ENCODE measurements at regions not wholly inside any gene's neighbourhood (a gene's known extent, or its start where the extent isn't known, plus 50 kb on each side); places are given as distances from the start of the nearest gene placed in this dataset.

GRCh38 chr7:130906575-130906974 is 172.6 kb upstream of the KLF14 start (continued):
- TF ChIP-seq ZNF281 (CRISPR knock-in tag; IDR thresholded peaks at IDR 0.05), result no peak
- TF ChIP-seq, protein P1, sequence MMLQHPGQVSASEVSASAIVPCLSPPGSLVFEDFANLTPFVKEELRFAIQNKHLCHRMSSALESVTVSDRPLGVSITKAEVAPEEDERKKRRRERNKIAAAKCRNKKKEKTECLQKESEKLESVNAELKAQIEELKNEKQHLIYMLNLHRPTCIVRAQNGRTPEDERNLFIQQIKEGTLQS (CRISPR knock-in tag; conservative IDR thresholded peaks at IDR 0.05), result no peak
- TF ChIP-seq FOXP4 (CRISPR knock-in tag; IDR thresholded peaks at IDR 0.05), result no peak
- TF ChIP-seq, protein P2, sequence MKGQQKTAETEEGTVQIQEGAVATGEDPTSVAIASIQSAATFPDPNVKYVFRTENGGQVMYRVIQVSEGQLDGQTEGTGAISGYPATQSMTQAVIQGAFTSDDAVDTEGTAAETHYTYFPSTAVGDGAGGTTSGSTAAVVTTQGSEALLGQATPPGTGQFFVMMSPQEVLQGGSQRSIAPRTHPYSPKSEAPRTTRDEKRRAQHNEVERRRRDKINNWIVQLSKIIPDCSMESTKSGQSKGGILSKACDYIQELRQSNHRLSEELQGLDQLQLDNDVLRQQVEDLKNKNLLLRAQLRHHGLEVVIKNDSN (CRISPR knock-in tag; IDR thresholded peaks at IDR 0.05), result no peak
- TF ChIP-seq, protein P3, sequence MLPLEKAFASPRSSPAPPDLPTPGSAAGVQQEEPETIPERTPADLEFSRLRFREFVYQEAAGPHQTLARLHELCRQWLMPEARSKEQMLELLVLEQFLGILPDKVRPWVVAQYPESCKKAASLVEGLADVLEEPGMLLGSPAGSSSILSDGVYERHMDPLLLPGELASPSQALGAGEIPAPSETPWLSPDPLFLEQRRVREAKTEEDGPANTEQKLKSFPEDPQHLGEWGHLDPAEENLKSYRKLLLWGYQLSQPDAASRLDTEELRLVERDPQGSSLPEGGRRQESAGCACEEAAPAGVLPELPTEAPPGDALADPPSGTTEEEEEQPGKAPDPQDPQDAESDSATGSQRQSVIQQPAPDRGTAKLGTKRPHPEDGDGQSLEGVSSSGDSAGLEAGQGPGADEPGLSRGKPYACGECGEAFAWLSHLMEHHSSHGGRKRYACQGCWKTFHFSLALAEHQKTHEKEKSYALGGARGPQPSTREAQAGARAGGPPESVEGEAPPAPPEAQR (CRISPR knock-in tag; IDR thresholded peaks at IDR 0.05), result no peak
- no peak for TF ChIP-seq NFE2L1 (CRISPR knock-in tag; IDR thresholded peaks at IDR 0.05)
- no peak for TF ChIP-seq E2F1 (CRISPR knock-in tag; IDR thresholded peaks at IDR 0.05)
- TF ChIP-seq ZNF219 (CRISPR knock-in tag; IDR thresholded peaks at IDR 0.05; ENCODE audit: borderline replicate concordance), result no peak
- TF ChIP-seq NFYB (CRISPR knock-in tag; conservative IDR thresholded peaks at IDR 0.05; ENCODE audit: low read depth), result no peak
- TF ChIP-seq PREB (CRISPR knock-in tag; IDR thresholded peaks at IDR 0.05; ENCODE audit: borderline replicate concordance), result no peak

GRCh38 chr7:130907439-130907838 is 173.4 kb upstream of the KLF14 start:
- Mint-ChIP-seq H3K4me3 (no peak overlapping the region), H3K27ac (no peak overlapping the region), H3K36me3 (no peaks in the 10 kb centered on the region), H3K9me3 (no peaks in the 10 kb centered on the region), H3K4me1 (peaks cover 55% of the 10 kb centered on the region), H3K27me3 (ENCODE audit: low read depth) (no peaks in the 10 kb centered on the region)
- CTCF ChIA-PET, result no interaction called here
- no peak for ATAC-seq
- TF ChIP-seq IRF1 (CRISPR knock-in tag; IDR thresholded peaks at IDR 0.05), result no peak
- TF ChIP-seq KAT7 (CRISPR knock-in tag; IDR thresholded peaks at IDR 0.05; ENCODE audit: borderline replicate concordance), result no peak
- no peak for TF ChIP-seq AR (CRISPR knock-in tag; IDR thresholded peaks at IDR 0.05)
- TF ChIP-seq ATF1 (CRISPR knock-in tag; IDR thresholded peaks at IDR 0.05), result no peak
- TF ChIP-seq GABPB1 (CRISPR knock-in tag; IDR thresholded peaks at IDR 0.05), result no peak
- TF ChIP-seq CREB1 (CRISPR knock-in tag; IDR thresholded peaks at IDR 0.05), result no peak
- no peak for TF ChIP-seq NFYB (CRISPR knock-in tag; conservative IDR thresholded peaks at IDR 0.05; ENCODE audit: low read depth)
- TF ChIP-seq TEAD4 (CRISPR knock-in tag; IDR thresholded peaks at IDR 0.05), result no peak
- no peak for TF ChIP-seq E2F4 (CRISPR knock-in tag; IDR thresholded peaks at IDR 0.05; ENCODE audit: borderline replicate concordance, low read depth)
- POLR2A ChIA-PET, result no interaction called here
- DNase-seq (ENCODE audit: low spot score), result no peak

Data from WTC11 (cell line).